Sigmoid colon (tissue), 4 donors: ENCODE measurements at regions not wholly inside any gene's neighbourhood (a gene's known extent, or its start where the extent isn't known, plus 50 kb on each side); places are given as distances from the start of the nearest gene placed in this dataset.

Experiments used
- EP300 ChIP-seq, 4 donors: sonication (generic); formaldehyde crosslinking; IDR thresholded peaks; one replicate each; pipeline ENCODE4 v1.6.1; 2017; ENCODE audit warnings: antibody characterized with exemption in 4 of 4
- POLR2A ChIP-seq, 2 donors: fragments of 450-650 bp; IDR thresholded peaks; one replicate each; pipeline ENCODE4 v1.6.1; 2016; ENCODE audit warnings: antibody characterized with exemption in 2 of 2, mild to moderate bottlenecking in 2 of 2, moderate library complexity in 2 of 2
- TF ChIP-seq, protein P1 (sequence below), 4 experiments: fragments of 450-650 bp in 3 of 4; fragments of 200-600 bp in 1 of 4; IDR thresholded peaks; one replicate each; pipeline ENCODE4 v1.5.1; 2016 to 2019; ENCODE audit warnings: antibody characterized with exemption in 4 of 4, mild to moderate bottlenecking in 3 of 4, moderate library complexity in 2 of 4

DNA sequence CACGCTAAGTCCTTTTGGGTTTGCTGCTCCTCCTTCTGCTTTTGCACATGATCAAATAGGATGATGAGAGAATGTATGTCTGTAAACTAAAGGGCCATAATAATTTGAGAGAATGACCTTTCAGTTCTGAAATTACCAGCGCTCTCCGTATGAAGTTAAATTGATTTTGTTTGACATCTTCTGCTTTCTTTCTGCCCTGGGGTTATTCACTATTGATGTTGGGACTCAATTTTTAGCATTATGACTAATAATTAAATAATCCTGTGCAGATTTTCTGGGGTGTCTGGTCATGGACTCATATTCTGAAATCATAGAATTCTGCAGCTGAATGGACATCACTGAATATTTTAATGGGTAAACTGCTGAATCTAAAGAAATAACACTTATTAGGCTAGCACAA, 423.2 kb downstream of the POM121L12 start:
- TF ChIP-seq, protein P1, sequence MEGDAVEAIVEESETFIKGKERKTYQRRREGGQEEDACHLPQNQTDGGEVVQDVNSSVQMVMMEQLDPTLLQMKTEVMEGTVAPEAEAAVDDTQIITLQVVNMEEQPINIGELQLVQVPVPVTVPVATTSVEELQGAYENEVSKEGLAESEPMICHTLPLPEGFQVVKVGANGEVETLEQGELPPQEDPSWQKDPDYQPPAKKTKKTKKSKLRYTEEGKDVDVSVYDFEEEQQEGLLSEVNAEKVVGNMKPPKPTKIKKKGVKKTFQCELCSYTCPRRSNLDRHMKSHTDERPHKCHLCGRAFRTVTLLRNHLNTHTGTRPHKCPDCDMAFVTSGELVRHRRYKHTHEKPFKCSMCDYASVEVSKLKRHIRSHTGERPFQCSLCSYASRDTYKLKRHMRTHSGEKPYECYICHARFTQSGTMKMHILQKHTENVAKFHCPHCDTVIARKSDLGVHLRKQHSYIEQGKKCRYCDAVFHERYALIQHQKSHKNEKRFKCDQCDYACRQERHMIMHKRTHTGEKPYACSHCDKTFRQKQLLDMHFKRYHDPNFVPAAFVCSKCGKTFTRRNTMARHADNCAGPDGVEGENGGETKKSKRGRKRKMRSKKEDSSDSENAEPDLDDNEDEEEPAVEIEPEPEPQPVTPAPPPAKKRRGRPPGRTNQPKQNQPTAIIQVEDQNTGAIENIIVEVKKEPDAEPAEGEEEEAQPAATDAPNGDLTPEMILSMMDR (IDR thresholded peaks at IDR 0.05), result no peak
- TF ChIP-seq POLR2A (IDR thresholded peaks at IDR 0.05) (no peak), EP300 (IDR thresholded peaks at IDR 0.05) (no peak)
